Activated CD4-positive, CD25-positive, alpha-beta regulatory T cell treated with anti-CD3 and anti-CD28 coated beads, Interleukin-2, amount 50 U/mL, for 24 hours (primary cell): ENCODE measurements at regions not wholly inside any gene's neighbourhood (a gene's known extent, or its start where the extent isn't known, plus 50 kb on each side); places are given as distances from the start of the nearest gene placed in this dataset.
"Not testable (repeated sequence)": the region's sequence is repeated elsewhere in the genome, so short reads cannot be mapped to it uniquely, and the experiment has no call there.

Source experiments
- ATAC-seq, 2 donors: fragments of 150-1000 bp; cut with Tn5 transposase; one replicate each; pipeline ENCODE4 v1.10.0; 2021; ENCODE audit warnings: mild to moderate bottlenecking in 1 of 2, moderate library complexity in 1 of 2

DNA sequence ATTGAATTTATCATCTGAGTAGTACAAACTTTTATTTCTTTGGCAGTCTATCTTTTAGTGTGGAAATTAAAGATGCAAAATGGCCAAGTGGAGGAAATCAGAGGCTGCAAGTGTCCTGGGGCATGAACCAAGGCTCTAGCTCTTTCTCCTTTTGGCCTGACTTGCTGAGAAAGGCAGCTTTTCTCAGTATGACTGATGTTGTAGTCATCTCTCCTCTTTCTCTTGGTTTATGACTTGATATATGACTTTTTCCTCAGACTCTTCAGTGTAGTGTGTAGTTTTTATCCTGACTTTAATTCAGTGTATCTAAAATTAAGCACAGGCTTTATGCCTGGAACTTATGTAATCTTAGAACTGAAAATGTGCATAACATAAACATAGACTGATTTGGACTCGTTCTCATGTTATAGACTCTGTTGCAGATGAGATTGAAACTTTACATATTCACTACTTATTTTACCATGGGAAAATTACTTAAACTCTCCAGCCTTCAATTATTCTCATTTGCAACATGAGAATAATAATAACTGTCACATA is 65.7 kb downstream of the SLITRK5 start:
- no peak for ATAC-seq

DNA sequence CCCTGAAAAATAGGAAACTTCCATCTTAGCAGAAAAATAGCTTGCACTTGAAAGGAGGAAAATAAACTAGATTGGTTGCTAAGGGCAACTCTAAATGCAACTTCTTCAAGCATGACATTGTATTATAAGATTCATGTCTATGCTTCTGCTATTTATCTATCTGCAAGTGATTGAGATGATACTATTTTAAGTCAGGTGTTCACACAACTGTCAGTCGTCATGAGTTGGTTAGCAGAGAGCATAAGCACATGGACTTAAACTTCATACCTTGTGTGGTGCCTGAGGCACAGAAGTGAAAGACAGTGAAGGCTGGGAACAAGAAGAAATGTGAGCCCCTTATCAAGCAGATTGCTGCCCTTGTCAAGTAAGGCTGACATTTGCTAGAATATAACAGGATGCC is 82.9 kb downstream of the SLITRK5 start:
- ATAC-seq, result no peak

DNA sequence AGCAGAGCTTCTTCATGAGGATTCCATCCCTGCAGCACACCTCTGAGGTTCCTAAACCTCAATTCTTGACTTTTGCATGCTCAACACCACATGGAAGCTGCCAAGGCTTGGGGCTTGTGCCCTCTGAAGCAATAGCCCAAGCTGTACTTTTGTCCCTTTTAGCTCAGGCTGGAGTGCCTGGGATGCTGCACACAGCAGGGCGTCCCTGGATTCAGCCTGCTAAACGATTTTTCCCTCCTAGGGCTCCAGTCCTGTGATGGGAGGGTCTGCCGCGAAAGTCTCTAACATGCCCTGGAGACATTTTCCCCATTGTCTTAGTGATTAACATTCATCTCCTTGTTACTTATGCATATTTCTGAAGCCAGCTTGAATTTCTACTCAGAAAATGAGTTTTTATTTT is 98.3 kb downstream of the SLITRK5 start:
- no peak for ATAC-seq

DNA sequence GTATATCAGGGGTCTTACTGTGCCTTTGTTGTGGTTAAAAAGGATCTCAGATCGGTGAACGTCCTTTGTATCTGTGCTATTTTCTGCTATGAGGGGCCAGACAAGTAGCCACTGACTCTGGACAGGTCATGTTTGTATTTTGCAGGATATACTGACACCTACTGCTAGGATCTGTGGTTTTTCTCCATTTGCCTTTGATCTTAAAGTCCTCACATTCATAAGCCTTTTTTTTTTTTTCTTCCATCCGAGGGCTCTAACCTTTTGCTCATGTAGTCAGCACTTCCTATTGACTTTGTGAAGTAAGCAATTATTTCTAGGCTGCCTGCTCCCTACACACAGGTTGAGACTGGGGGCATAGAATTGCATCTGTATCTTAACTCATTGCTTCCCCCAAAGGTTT is 106.2 kb downstream of the SLITRK5 start:
- no peak for ATAC-seq

DNA sequence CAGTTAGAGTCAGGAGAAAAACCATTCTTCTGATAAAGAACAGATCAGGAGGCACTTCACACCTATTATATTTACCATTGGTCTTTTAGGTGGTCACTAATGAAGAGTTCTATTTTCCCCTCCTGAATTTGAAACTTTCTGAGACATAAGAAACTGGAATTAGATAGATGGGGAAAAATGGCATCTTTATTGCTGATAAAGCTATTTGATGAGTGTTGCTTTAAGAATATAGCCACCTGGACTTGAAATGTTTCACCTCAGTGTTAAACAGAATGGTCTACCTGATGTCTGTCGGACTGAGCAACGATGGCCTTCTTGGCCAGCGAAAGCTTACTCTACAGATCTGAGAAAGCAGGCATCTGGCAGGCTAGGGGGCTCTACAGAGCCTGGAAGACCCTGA is 107.0 kb downstream of the SLITRK5 start:
- ATAC-seq, result no peak

DNA sequence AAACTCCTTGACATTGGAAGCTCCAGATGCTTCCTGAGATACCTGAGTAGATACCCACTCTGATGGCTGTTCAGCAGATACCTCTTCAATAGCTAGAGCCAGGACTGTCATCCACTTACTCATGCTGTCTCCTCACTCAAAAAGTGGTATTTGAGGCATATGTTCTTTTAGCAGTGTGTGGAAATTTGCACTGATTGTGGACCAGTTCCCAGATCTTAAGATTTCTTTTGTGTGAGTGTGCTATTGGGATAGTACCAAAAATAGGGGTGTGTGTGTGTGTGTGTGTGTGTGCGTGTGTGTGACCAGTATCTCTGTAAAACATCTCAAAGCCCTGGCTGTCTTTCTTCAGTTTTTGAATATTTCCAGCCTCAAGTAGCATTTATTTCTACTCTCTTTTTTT is 108.3 kb downstream of the SLITRK5 start:
- no peak for ATAC-seq

DNA sequence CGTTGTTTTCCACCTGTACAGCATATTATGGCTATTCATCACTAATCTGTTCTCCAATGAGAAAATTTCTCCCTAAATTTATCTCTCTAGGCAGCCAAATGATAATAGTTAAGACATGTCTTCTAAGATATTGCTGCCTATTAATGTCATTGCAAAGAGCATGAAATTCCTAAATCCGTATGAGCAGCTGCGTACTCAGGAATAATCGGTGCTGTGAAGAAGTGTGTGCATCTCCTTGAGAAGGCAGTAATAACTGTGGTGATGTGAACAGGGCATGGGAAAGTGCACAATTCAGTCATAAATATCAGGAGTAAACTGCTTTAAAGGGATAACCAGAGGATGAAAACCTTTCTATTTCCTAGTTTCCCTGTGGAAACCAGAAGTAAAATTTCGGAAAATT is 112.2 kb downstream of the SLITRK5 start:
- no peak for ATAC-seq

DNA sequence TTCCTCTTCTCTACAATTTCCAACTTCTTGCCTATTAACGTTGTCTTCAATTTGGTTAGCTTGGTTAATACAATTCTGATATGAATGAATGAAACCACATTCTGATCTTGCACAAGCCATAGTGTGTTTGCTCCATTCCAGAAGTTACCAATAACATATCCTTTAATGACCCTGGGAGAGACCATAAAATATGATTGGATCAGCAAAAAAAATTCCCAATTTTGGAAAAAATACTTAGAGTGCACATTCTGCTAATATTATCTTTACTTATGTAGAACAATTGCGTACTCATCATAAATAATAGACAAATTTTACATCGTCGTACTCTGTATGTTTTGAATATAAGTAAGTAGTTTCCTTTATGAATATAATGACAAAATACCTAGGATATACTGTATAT is 117.2 kb downstream of the SLITRK5 start:
- no peak for ATAC-seq

DNA sequence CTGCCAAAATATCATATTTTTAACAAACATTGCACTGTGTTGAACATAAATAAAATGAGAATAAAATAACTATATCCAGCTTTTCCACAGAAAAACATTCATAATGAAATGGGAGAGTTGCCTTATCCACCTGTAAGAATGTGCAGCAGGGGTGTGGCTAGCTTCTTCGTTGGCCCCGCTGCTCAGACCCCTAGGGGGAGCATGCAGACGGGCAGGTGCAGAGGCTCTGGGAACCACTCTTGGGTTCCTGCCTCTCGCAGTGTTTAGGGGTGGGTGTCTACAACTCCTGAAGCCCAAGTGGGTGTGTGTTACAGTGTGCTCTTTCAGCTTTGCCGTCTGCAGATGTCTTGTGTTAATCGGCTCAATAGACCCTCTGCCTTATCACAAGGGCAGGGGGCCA is 121.7 kb downstream of the SLITRK5 start:
- no peak for ATAC-seq

DNA sequence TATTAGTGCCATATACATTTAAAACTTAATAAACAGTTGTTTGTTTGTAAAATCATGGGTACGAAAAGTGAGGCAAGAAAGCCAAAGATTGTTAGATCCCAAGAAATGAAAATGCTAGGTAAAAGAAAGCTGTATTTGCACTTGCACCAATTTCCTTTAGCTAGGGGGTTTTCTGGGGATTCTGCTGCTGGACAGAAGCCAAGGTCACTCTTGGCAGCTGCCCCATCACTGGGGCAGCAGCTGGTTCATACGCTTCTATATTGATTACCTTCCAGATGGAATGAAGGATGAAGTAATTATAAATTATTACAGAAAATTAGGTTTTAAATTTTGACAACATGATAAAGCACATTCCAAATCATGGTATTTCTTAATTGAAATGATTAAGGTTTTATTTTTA is 127.4 kb downstream of the SLITRK5 start:
- ATAC-seq, result no peak

DNA sequence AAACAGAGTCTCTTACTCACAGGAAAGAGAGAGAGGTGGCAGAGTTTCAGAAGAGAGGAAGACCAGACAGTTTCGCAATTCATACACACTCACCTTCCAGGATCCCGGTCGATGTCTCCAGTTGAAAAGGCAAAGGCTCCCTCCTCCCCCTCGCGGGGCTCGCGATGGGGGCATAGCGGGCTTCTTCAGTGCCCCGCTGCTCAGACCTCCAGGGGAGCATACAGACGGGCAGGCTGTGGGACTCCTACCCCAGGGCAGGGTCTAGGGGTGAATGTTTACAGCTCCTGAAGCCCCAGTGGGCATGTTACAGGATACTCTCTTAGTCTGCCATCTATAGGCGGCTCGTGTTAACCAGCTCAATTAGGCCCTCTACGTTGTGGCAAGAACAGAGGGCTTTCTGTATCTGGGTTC is 139.2 kb downstream of the SLITRK5 start:
- ATAC-seq, result no peak

DNA sequence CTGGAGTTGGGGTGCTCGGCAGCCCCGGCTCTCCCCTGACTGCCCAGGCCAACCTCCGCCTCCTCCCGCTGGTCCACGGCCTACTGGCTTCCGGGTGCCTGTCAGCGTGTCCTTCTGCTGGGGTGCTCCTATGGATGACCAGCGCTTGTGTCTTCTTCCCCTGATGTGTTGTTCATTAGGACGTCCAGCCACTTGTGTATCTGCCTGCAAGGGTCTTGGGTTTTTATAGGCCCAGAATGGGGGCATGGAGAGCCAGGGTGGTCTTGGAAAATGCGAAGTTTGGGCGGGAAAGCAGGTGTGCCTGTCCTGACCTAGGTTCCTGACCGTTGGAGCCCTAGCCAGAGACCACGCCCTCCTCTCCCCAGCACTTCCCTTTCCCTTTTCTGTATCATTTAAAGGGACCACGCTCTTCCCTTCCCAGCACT is 139.8 kb downstream of the SLITRK5 start:
- no peak for ATAC-seq

DNA sequence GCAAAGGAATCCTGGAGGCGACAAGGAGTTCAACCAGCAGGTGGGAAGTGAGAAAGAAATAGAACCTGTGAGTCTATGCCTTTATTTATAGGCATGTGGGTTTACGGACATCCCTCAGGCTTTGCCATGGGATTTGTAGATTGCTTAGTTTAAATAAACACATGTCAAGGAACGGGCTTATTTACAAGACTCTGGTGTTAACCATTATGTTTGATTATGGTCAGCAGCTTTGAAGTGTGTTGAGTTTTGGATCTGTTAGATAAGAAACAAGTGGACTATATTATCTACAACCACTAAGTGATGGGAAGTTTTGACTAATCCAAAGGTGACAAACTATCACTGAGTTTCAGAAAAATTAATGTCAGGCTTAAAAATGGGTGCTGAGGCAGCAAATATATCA is 143.2 kb downstream of the SLITRK5 start:
- ATAC-seq, result no peak

DNA sequence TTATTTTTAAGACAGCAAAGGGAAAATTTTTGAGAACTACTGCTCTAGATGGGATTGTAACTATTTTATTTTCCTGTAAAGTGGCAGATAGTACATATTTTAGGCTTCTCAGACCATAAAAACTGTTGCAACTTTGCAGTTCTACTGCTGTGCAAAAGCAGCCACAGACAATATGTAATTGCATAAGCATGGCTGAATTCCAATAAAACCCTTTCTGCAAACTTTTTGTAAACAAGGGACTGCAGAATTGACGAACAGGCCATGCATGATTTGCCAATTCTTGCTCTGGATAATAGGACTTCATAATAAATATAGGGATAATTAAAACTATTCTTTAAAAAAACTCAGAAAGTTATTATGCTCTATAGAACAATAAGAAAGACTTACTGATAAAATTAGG is 149.1 kb downstream of the SLITRK5 start:
- no peak for ATAC-seq

DNA sequence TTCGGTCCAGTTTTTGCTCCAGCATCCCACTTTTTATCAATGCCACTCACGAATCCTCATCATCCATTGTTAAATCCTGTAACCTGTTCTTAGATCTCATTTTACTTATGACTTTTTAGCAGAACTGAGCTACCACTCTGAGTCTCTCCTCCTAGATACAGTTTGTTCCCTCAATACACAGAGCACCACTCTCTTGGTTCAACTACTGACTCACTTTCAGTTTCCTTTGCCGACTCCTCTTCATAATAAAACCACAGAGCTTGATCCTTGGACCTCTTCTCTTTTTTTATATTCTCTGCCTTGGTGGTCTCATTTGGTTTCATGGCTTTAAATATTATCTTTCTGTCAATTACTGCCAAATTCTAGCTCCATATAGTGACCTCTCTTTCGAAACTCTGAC is 150.3 kb downstream of the SLITRK5 start:
- no peak for ATAC-seq

DNA sequence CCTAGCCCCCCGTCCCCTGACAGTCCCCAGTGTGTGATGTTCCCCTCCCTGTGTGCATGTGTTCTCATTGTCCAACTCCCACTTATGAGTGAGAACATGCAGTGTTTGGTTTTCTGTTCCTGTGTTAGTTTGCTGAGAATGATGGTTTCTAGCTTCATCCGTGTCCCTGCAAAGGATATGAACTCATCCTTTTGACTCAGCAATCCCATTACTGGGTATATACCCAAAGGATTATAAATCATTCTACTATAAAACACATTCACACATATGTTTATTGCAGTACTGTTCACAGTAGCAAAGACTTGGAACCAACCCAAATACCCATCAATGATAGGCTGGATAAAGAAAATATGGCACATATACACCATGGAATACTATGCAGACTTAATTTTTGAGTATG is 155.1 kb downstream of the SLITRK5 start:
- ATAC-seq, result not testable (repeated sequence)

DNA sequence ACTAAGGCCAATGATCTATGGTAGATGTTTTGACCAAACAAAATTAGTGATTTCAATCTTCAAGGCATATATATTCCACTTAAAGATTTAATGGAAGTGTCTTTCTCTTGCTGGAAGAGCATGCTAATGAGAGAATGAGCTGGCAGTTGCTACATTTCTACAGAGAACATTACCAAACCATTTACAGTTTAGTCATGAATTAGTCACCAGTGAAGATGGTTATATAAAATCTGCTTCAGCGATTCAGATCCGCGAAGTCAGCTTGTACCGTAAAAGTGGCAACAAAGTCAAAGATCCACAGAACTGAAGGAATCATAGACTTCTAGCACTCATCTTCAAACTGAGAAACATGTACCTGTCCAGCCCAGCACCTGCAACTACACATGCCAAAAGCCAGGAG is 156.3 kb downstream of the SLITRK5 start:
- ATAC-seq, result no peak

DNA sequence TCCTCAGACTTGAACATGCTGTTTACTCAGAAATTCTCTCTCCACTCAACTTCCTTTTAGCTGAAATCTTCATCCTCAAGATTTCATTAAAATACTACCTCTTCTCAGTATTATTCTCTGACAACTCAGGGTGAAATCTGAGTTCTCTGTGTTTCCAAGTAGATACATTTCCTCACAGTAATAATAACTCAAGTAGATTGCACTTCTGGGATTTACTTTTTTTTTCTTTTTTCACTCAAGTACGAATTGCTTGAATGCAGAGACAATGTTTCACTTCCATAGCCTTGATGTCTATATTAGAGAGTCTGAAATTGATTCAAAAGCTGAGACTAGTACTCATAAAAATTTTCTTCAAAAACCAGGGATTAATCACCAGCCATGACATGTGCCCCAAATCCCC is 166.4 kb downstream of the SLITRK5 start:
- no peak for ATAC-seq

DNA sequence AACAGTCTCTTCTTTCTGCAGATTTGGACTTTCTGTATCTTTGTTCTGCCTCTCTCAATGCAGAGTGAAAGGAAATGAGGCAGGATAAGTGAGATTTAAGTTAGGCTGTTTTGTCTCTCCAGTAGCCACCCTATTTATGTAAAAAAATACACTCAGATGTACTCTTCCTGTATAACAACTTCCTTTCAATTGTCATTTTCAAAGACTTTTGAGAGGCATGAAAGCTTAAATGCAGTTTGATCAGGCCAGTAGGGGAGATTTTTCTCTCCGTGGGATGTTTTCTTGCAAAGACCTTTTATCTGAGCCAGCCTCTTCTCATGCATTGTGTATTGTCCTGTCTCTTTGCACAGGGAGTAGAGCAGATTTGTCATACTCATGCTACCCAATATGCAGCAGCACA is 166.8 kb downstream of the SLITRK5 start:
- no peak for ATAC-seq

DNA sequence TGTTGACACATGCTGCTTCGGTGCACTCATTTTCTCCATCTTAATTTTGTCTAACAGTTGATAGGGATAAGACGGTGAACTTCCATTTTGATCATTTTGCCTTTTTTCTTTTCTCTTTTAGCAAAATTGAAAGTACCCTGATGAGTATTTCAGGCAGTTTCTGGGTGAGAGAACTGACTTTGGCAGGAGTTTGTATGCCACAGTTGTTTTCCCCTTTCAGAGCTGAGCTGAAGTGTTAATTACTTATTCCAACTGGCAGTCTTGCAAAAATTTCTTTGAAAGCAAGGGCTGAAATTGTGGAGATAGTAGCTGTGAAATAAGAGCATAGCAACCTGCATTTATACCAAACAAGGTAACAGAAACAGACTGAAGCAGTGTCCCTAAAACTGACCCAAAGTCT is 180.2 kb downstream of the SLITRK5 start:
- no peak for ATAC-seq

DNA sequence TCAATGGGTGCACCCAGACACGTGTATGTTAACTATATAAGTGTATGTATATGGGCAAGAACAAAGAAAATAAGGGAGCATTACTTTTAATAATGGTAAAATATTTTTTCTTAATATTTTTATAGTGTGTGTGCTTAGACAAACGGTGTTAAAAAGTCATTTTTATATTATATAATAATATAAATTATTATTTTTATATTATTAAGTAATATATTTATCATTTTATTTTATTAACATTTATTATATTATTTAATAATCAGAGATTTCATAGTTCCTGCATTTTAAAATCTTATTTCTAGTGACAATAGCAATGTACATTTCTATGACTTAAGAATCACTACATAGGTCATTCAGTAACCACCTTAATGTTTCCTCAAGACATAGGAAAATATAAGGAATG is 184.4 kb downstream of the SLITRK5 start:
- no peak for ATAC-seq

DNA sequence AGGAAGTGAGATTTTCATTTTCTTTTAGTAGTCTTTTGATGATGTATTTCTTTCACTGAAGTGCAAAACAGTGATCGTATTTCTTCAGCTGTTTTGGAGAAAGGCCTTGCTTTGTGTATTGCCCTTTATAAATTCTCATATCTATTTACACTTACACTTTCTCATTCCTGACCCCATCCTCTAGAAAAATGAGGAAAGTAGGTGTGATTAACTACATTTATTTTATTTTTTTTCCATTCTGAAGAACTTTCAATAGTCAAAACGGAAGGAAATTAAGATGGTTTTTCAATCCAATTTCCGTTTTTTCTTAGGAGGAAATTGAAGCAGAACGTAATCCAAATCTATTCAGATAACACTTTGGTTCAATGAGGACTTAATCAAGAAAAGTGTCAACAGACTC is 188.1 kb downstream of the SLITRK5 start:
- ATAC-seq, result no peak

DNA sequence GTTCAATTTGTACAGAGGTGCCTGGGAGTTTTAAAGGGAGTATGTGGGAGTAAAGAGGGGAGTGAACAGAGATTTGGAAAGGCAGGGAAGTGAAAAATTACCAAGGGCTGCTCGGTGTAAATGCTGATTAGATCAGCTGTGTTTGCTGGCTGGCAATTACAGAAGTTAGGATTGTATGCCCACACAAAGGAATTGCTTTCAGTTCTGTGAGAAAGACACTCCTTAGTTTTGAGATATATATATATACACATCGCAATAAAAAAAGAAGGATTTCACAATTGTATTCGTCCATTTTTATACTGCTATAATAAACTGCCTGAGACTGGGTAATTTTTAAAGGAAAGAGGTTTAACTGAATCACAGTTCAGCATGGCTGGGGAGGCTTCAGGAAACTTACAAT is 196.3 kb downstream of the SLITRK5 start:
- ATAC-seq, result no peak

DNA sequence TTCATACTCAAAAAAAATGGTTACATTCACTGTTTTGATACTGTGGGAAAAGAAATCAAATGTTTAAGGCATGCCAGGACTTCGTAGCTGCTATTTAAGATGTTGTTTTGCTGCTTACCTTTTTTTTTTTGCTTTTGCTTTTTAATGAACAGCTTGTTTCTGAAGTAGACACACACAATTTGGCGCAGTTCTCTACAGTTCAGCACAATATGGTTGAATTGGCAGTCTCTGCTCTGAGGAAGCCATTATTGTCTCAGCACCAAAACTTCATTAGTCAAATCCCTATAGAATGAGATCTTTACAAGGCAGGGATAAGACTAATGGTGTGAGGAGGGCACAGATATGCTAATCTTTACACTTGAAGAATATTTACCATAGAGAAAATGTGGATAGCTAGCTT is 197.6 kb downstream of the SLITRK5 start:
- no peak for ATAC-seq

DNA sequence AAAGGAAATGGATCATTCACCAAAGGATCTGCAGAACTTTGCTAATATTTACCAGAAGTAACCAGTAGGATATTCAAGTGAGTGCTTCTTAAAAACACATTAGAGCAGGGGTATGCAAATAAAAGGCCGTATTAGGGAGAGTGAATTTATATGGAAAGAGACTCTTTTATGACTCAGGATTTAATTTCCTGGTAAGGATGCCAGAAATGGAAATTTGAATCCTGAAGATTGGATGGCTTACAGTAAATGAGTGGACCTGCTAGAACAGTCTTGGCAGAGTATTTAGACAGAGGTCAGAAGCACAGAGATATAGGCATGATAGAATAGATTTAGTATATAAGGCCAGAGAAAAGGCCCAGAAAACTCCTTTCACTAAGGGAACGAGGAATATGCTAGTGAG is 201.6 kb downstream of the SLITRK5 start:
- no peak for ATAC-seq

DNA sequence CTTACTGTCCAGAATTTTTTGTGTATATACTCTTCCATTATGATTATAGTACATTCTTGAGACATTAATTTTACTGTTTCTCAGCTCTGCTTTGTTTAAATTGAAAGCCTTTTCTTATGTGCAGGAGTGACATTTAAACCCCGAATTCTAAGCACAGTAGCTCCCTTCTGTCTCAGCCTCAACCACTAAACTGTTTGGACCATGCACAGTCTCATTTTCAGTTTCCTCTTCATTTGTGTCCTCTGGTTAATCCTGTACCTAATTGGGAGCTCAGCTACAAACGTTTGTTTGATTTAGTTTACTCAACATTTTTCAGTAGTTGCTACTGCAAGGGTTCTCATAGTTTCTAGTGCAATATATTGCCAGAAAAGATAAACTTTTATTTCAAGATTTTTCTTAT is 206.3 kb downstream of the SLITRK5 start:
- no peak for ATAC-seq
